Skeletal muscle tissue (tissue), 3 donors: ENCODE measurements at regions not wholly inside any gene's neighbourhood (a gene's known extent, or its start where the extent isn't known, plus 50 kb on each side); places are given as distances from the start of the nearest gene placed in this dataset.
A peak's percentile ranks its signal among the peaks of the same experiment; 100 is the strongest.

Source experiments
- H3K27ac ChIP-seq: one replicate; pipeline ENCODE4 v1.7.0; 2013; ENCODE audit warnings: mild to moderate bottlenecking, low read depth, low read length, inconsistent platforms
- H3K27me3 ChIP-seq, 3 donors: one replicate each; pipeline ENCODE4 v1.7.0; 2013; ENCODE audit warnings: low read length in 3 of 3; ENCODE audit not compliant: control insufficient read depth in 3 of 3, insufficient read depth in 3 of 3
- H3K36me3 ChIP-seq, 3 donors: one replicate each; pipeline ENCODE4 v1.7.0; 2013; ENCODE audit warnings: low read length in 3 of 3; ENCODE audit not compliant: control insufficient read depth in 3 of 3, insufficient read depth in 3 of 3
- H3K4me1 ChIP-seq, 3 donors: one replicate each; pipeline ENCODE4 v1.7.0; 2013; ENCODE audit warnings: low read length in 3 of 3, mild to moderate bottlenecking in 3 of 3; ENCODE audit not compliant: control insufficient read depth in 3 of 3, insufficient read depth in 3 of 3
- H3K4me3 ChIP-seq, 3 donors: one replicate each; pipeline ENCODE4 v1.7.0; 2013; ENCODE audit warnings: low read length in 3 of 3
- H3K9ac ChIP-seq, 3 donors: one replicate each; pipeline ENCODE4 v1.7.0; 2013; ENCODE audit warnings: low read length in 3 of 3, mild to moderate bottlenecking in 3 of 3, moderate library complexity in 2 of 3, low read depth in 1 of 3
- H3K9me3 ChIP-seq, 3 donors: one replicate each; pipeline ENCODE4 v1.7.0; 2013; ENCODE audit warnings: low read length in 3 of 3; ENCODE audit not compliant: control insufficient read depth in 3 of 3
- donor health status: Osteomylitis.

- H3K4me3 ChIP-seq = no peak overlapping the region
- no peak overlapping the region for H3K27ac ChIP-seq
- H3K27me3 ChIP-seq = no peaks in the 10 kb centered on the region
- H3K9ac ChIP-seq = no peak overlapping the region
- H3K36me3 ChIP-seq = no peaks in the 10 kb centered on the region
- no peaks in the 10 kb centered on the region for H3K9me3 ChIP-seq
- H3K4me1 ChIP-seq = peaks cover 0 to 3% (median 0%) of the 10 kb centered on the region in 3 donors
Measured at GRCh38 chrX:110408949-110409588, 50.4 kb downstream of the RTL9 start.

- Histone ChIP-seq H3K9ac (no peak overlapping the region), H3K4me1 (peaks cover 0 to 10% (median 0%) of the 10 kb centered on the region in 3 donors), H3K36me3 (no peaks in the 10 kb centered on the region), H3K9me3 (no peaks in the 10 kb centered on the region), H3K27ac (no peak overlapping the region), H3K4me3 (no peak overlapping the region), H3K27me3 (no peaks in the 10 kb centered on the region)
Measured at GRCh38 chrX:110409925-110410324, 51.3 kb downstream of the RTL9 start.

- H3K4me1 ChIP-seq = peaks cover 0 to 10% (median 0%) of the 10 kb centered on the region in 3 donors
- H3K4me3 ChIP-seq = no peak overlapping the region
- no peaks in the 10 kb centered on the region for H3K9me3 ChIP-seq
- H3K27ac ChIP-seq = no peak overlapping the region
- H3K36me3 ChIP-seq = no peaks in the 10 kb centered on the region
- no peak overlapping the region for H3K9ac ChIP-seq
- H3K27me3 ChIP-seq = no peaks in the 10 kb centered on the region
Measured at GRCh38 chrX:110410603-110411002, 52.0 kb downstream of the RTL9 start.

- Histone ChIP-seq H3K27ac (no peak overlapping the region), H3K9me3 (no peaks in the 10 kb centered on the region), H3K4me1 (peaks cover 0 to 10% (median 0%) of the 10 kb centered on the region in 3 donors), H3K36me3 (no peaks in the 10 kb centered on the region), H3K9ac (peak overlapping the region in 1 of 3 donors; percentile 41), H3K27me3 (peaks cover 0 to 2% (median 0%) of the 10 kb centered on the region in 3 donors), H3K4me3 (peak overlapping the region; percentile 52 to 56 (median 54))
Measured at GRCh38 chrX:110412971-110413726, 54.5 kb downstream of the RTL9 start.

- H3K9ac ChIP-seq = no peak overlapping the region
- H3K4me1 ChIP-seq = peaks cover 0 to 10% (median 0%) of the 10 kb centered on the region in 3 donors
- H3K27me3 ChIP-seq = peaks cover 0 to 6% (median 0%) of the 10 kb centered on the region in 3 donors
- no peak overlapping the region for H3K4me3 ChIP-seq
- no peaks in the 10 kb centered on the region for H3K9me3 ChIP-seq
- H3K27ac ChIP-seq = no peak overlapping the region
- no peaks in the 10 kb centered on the region for H3K36me3 ChIP-seq
Measured at GRCh38 chrX:110413727-110414124, 55.1 kb downstream of the RTL9 start.

- Histone ChIP-seq H3K4me1 (peaks cover 0 to 14% (median 0%) of the 10 kb centered on the region in 3 donors), H3K9me3 (no peaks in the 10 kb centered on the region), H3K27ac (no peak overlapping the region), H3K36me3 (no peaks in the 10 kb centered on the region), H3K27me3 (peaks cover 0 to 6% (median 0%) of the 10 kb centered on the region in 3 donors), H3K9ac (no peak overlapping the region), H3K4me3 (no peak overlapping the region)
Measured at GRCh38 chrX:110414273-110414672, 55.6 kb downstream of the RTL9 start.

GRCh38 chrX:110414679-110415439 is 56.2 kb downstream of the RTL9 start:
- Histone ChIP-seq H3K9me3 (no peaks in the 10 kb centered on the region), H3K36me3 (no peaks in the 10 kb centered on the region), H3K4me1 (peaks cover 0 to 15% (median 0%) of the 10 kb centered on the region in 3 donors), H3K9ac (no peak overlapping the region), H3K27ac (no peak overlapping the region), H3K27me3 (peaks cover 0 to 6% (median 0%) of the 10 kb centered on the region in 3 donors), H3K4me3 (no peak overlapping the region)

GRCh38 chrX:110415440-110416170 is 57.0 kb downstream of the RTL9 start:
- Histone ChIP-seq H3K27me3 (peaks cover 0 to 6% (median 0%) of the 10 kb centered on the region in 3 donors), H3K9me3 (no peaks in the 10 kb centered on the region), H3K36me3 (no peaks in the 10 kb centered on the region), H3K4me1 (peaks cover 2 to 15% (median 2%) of the 10 kb centered on the region in 3 donors), H3K9ac (no peak overlapping the region), H3K27ac (no peak overlapping the region), H3K4me3 (no peak overlapping the region)

GRCh38 chrX:110417128-110417527 is 58.5 kb downstream of the RTL9 start:
- Histone ChIP-seq H3K4me1 (peaks cover 2 to 15% (median 6%) of the 10 kb centered on the region in 3 donors), H3K9ac (no peak overlapping the region), H3K27ac (no peak overlapping the region), H3K36me3 (no peaks in the 10 kb centered on the region), H3K9me3 (no peaks in the 10 kb centered on the region), H3K4me3 (no peak overlapping the region), H3K27me3 (peaks cover 0 to 6% (median 0%) of the 10 kb centered on the region in 3 donors)
